GM12873 (cell line): ENCODE measurements at regions not wholly inside any gene's neighbourhood (a gene's known extent, or its start where the extent isn't known, plus 50 kb on each side); places are given as distances from the start of the nearest gene placed in this dataset.

Experiments
- CTCF ChIP-seq: IDR thresholded peaks from 2 replicates; pipeline ENCODE4 v1.5.1; 2012; ENCODE audit warnings: low read depth, mild to moderate bottlenecking, moderate library complexity, low read length, control low read depth; ENCODE audit not compliant: insufficient read depth; ENCODE audit errors: missing control alignments

DNA sequence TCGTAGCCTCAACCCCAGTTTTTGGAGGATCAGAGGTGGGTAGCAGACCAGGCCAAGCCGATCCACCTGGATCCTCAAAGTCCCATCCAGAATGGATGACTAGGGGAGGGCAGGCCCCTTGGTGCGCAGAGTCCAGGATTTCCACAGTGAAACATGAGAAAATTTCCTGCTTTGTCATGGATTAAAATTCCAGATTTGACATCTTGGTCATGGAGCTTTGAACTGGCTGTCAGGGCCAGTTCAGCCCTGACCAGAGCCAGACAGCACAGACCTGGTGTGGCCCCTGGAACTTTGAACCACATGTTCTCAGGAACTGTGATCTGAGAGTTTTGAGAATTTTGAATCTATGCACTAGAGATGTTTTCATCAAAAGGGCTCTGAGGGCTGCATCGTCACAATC, 177.5 kb downstream of the MN1 start:
- TF ChIP-seq CTCF, result no peak

DNA sequence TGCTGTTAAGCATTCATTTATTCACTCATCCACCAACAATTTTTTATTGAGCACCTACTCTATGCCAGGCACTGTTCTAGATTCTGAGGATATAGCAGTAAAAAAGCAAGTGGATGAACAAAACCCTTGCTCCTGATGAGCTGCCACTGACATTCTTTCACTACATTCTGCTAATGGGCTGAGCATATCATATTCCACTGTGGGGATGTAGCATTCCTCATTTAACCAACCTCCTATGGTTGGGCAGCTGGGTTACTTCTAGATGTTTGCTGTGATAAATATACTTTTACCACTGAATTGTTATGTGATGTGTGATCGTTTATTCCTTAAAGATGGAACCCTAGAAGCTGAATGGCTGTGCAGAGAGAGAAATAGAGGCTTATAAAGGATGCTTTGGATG, 176.9 kb downstream of the MN1 start:
- TF ChIP-seq CTCF, result no peak

DNA sequence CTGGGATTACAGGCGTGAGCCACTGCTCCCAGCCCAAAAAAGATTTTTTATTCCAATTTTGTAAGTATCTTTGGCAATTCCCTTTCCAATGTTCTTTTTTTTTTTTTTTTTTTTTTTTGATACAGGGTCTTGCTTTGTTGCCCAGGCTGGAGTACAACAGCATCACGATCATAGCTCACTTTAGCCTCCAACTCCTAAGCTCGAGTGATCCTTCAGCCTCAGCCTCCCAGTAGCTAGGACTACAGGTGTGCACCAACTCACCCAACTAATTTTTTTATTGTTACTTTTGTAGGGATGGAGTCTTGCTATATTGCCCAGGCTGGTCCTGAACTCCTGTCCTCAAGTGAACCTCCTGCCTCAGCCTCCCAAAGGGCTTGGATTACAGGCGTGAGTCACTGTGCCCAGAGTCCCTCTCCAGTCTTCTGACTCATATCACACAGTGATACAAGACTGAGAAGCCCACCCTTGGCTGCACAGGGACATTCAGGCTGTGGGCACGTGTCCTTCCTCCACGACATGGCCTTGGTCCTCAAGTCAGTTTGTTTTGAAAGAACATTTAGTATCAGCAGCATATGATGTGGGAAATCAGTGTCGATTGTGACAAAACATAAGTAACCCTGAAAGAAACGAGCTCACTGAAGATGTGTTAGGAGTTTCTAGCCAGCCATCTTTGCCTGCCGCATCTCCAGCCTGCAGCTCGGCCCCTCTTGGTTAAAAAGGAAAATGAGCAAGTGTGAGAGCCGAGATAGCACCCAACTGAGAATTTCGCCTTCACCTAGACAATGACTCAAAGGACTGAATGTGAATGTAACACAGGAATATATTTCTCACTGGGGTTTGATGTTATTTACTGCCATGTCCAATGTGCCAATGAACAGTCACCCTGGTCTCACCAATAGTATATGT, 175.5 kb downstream of the MN1 start:
- no peak for TF ChIP-seq CTCF

GRCh38 chr22:27626675-27627443, 174.7 kb downstream of the MN1 start:
- TF ChIP-seq CTCF, result no peak

DNA sequence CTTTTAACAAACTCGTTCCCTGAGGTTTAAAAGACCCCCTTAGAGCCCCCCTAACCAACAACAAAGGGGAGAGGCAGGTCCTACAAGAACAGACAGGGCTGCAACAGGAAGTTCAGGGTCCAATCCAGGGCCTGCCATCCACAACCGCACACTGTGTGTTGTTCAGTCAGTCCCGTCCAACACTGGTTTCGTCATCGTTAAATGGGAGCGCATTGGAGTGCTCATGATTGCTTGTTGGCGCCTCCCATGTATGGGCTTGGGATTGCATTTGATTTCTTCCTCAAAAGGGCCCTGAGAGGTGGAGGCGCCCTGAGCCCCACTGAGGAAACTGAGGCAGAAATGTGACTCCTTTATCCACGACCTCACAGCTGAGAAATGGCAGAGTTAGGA, 174.1 kb downstream of the MN1 start:
- peak; percentile 11 for TF ChIP-seq CTCF

DNA sequence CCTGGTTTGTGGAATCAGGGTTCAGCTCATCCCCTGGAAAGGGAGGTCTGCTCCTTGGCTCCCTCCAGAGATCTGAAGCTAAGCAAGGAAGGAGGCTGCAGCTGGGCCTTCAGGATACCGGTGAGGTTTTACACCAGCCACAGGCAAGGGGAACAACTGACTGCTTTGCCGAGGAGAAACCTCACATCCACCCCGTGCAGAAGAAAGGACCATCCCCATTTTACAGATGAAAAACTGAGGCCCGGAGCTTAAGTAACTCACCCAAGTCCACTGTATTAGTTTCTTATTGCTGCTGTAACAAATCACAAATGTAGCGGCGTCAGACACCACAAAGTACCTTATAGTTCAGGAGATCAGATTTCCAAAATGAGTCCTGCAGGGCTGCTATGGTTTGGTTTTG, 173.7 kb downstream of the MN1 start:
- TF ChIP-seq CTCF, result no peak

DNA sequence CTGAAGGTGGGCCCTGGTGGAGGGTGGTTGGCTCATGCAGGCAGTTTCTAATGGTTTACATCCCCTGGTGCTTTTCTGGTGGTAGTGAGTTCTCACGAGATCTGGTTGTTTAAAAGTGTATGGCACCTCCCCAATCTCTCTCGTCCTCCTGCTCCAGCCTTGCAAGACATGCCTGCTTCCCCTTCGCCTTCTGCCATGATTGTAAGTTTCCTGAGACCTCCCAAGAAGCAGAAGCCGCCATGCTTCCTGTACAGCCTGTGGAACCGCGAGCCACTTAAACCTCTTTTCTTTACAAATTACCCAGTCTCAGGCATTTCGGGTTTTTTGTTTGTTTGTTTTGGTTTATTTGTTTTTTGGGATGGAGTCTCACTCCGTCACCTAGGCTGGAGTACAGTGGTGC, 173.2 kb downstream of the MN1 start:
- TF ChIP-seq CTCF, result no peak
